Activated CD4-positive, alpha-beta T cell treated with anti-CD3 and anti-CD28 coated beads, Interleukin-2, amount 10 ng/mL, durations not matched to agents 24 days and 14 days (primary cell): ENCODE measurements at regions not wholly inside any gene's neighbourhood (a gene's known extent, or its start where the extent isn't known, plus 50 kb on each side); places are given as distances from the start of the nearest gene placed in this dataset.
"Not testable (repeated sequence)": the region's sequence is repeated elsewhere in the genome, so short reads cannot be mapped to it uniquely, and the experiment has no call there.

Source experiments
- DNase-seq: peaks from one replicate; pipeline ENCODE4 v3.0.0; 2022
- H3K27ac Mint-ChIP-seq: one replicate; pipeline ENCODE4 v1.8.0; 2022; ENCODE audit warnings: mild to moderate bottlenecking, mixed read lengths
- H3K27me3 Mint-ChIP-seq: one replicate; pipeline ENCODE4 v1.8.0; 2022; ENCODE audit warnings: mixed read lengths
- H3K36me3 Mint-ChIP-seq: one replicate; pipeline ENCODE4 v1.8.0; 2022; ENCODE audit warnings: low read depth, mild to moderate bottlenecking, mixed read lengths
- H3K4me1 Mint-ChIP-seq: one replicate; pipeline ENCODE4 v1.8.0; 2021; ENCODE audit warnings: mixed read lengths
- H3K4me3 Mint-ChIP-seq: one replicate; pipeline ENCODE4 v1.8.0; 2022; ENCODE audit warnings: mild to moderate bottlenecking, moderate library complexity, mixed read lengths
- H3K9me3 Mint-ChIP-seq: one replicate; pipeline ENCODE4 v1.8.0; 2021; ENCODE audit warnings: mixed read lengths
- intact Hi-C: fragments of 100-400 bp; cut with micrococcal nuclease; formaldehyde crosslinking; loops from one replicate; pipeline ENCODE4 v1.15.1; 2023

- Mint-ChIP-seq H3K36me3 (no peaks in the 10 kb centered on the region), H3K4me1 (no peaks in the 10 kb centered on the region), H3K4me3 (no peak overlapping the region), H3K9me3 (no peaks in the 10 kb centered on the region), H3K27ac (no peak overlapping the region), H3K27me3 (peaks cover 12% of the 10 kb centered on the region)
- intact Hi-C loops = no loop called here
- no peak for DNase-seq
Observed at GRCh38 chr17:77054936-77055335, 85.8 kb upstream of the SEC14L1 start.

- Mint-ChIP-seq H3K4me1 (no peaks in the 10 kb centered on the region), H3K4me3 (no peak overlapping the region)
- intact Hi-C loops = no loop called here
Observed at GRCh38 chr17:77055453-77055852, 85.3 kb upstream of the SEC14L1 start.

GRCh38 chr17:77058016-77058415 lies 82.8 kb upstream of the SEC14L1 start:
- Mint-ChIP-seq H3K36me3 (no peaks in the 10 kb centered on the region), H3K9me3 (no peaks in the 10 kb centered on the region), H3K4me1 (no peaks in the 10 kb centered on the region), H3K27ac (no peak overlapping the region), H3K4me3 (no peak overlapping the region), H3K27me3 (peaks cover 13% of the 10 kb centered on the region)
- intact Hi-C loops = no loop called here
- no peak for DNase-seq

More at GRCh38 chr17:77055453-77055852, 85.3 kb upstream of the SEC14L1 start:
- Mint-ChIP-seq H3K27ac (no peak overlapping the region), H3K27me3 (peaks cover 13% of the 10 kb centered on the region), H3K36me3 (no peaks in the 10 kb centered on the region), H3K9me3 (no peaks in the 10 kb centered on the region)
- no peak for DNase-seq

GRCh38 chr17:77061669-77062068 lies 79.1 kb upstream of the SEC14L1 start:
- no peak for DNase-seq
- peaks cover 21% of the 10 kb centered on the region for H3K27me3 Mint-ChIP-seq
- no peak overlapping the region for H3K4me3 Mint-ChIP-seq
- no peaks in the 10 kb centered on the region for H3K4me1 Mint-ChIP-seq
- H3K36me3 Mint-ChIP-seq = no peaks in the 10 kb centered on the region
- H3K9me3 Mint-ChIP-seq = no peaks in the 10 kb centered on the region
- H3K27ac Mint-ChIP-seq = no peak overlapping the region
- intact Hi-C loops = no loop called here

- H3K27ac Mint-ChIP-seq = no peak overlapping the region
- H3K27me3 Mint-ChIP-seq = peaks cover 25% of the 10 kb centered on the region
- H3K4me1 Mint-ChIP-seq = no peaks in the 10 kb centered on the region
- intact Hi-C loops = no loop called here
- no peak for DNase-seq
- no peak overlapping the region for H3K4me3 Mint-ChIP-seq
- H3K36me3 Mint-ChIP-seq = no peaks in the 10 kb centered on the region
- no peaks in the 10 kb centered on the region for H3K9me3 Mint-ChIP-seq
Observed at GRCh38 chr17:77064598-77064997, 76.2 kb upstream of the SEC14L1 start.

GRCh38 chr17:77066165-77066564 lies 74.6 kb upstream of the SEC14L1 start:
- Mint-ChIP-seq H3K9me3 (no peaks in the 10 kb centered on the region), H3K4me1 (no peaks in the 10 kb centered on the region), H3K36me3 (no peaks in the 10 kb centered on the region), H3K27me3 (peaks cover 26% of the 10 kb centered on the region), H3K4me3 (no peak overlapping the region), H3K27ac (no peak overlapping the region)
- DNase-seq = no peak
- intact Hi-C loops = loop anchor here (1.0 kb wide), 1 partner anchor 198 kb away; the partner anchor contains the start of gene MGAT5B

- not testable (repeated sequence) for H3K4me1 Mint-ChIP-seq, H3K9me3 Mint-ChIP-seq, H3K4me3 Mint-ChIP-seq, H3K36me3 Mint-ChIP-seq, H3K27ac Mint-ChIP-seq
- DNase-seq = peak; percentile 87
- intact Hi-C loops = loop anchor here (1.0 kb wide), 2 partner anchors 199 to 251 kb away; partner anchors contain the start of gene MGAT5B
- H3K27me3 Mint-ChIP-seq = peaks cover 26% of the 10 kb centered on the region
Observed at GRCh38 chr17:77066726-77067409, 73.9 kb upstream of the SEC14L1 start.

- H3K9me3 Mint-ChIP-seq = no peaks in the 10 kb centered on the region
- H3K4me3 Mint-ChIP-seq = no peak overlapping the region
- no peak overlapping the region for H3K27ac Mint-ChIP-seq
- DNase-seq = no peak
- H3K27me3 Mint-ChIP-seq = peaks cover 41% of the 10 kb centered on the region
- no peaks in the 10 kb centered on the region for H3K36me3 Mint-ChIP-seq
- intact Hi-C loops = no loop called here
- no peaks in the 10 kb centered on the region for H3K4me1 Mint-ChIP-seq
Observed at GRCh38 chr17:77068915-77069314, 71.9 kb upstream of the SEC14L1 start.

- intact Hi-C loops = no loop called here
- Mint-ChIP-seq H3K4me3 (no peak overlapping the region), H3K27me3 (peaks cover 42% of the 10 kb centered on the region)
Observed at GRCh38 chr17:77070888-77071279, 69.9 kb upstream of the SEC14L1 start.

GRCh38 chr17:77071925-77072490 lies 68.8 kb upstream of the SEC14L1 start:
- Mint-ChIP-seq H3K27ac (no peak overlapping the region), H3K36me3 (no peaks in the 10 kb centered on the region), H3K4me1 (no peaks in the 10 kb centered on the region), H3K9me3 (no peaks in the 10 kb centered on the region), H3K27me3 (peaks cover 36% of the 10 kb centered on the region), H3K4me3 (no peak overlapping the region)
- intact Hi-C loops = no loop called here
- DNase-seq = no peak

More at GRCh38 chr17:77070888-77071279, 69.9 kb upstream of the SEC14L1 start:
- no peaks in the 10 kb centered on the region for H3K9me3 Mint-ChIP-seq
- no peak overlapping the region for H3K27ac Mint-ChIP-seq
- no peak for DNase-seq
- H3K4me1 Mint-ChIP-seq = no peaks in the 10 kb centered on the region
- no peaks in the 10 kb centered on the region for H3K36me3 Mint-ChIP-seq

GRCh38 chr17:77072670-77073069 lies 68.1 kb upstream of the SEC14L1 start:
- intact Hi-C loops = no loop called here
- DNase-seq = no peak
- peaks cover 36% of the 10 kb centered on the region for H3K27me3 Mint-ChIP-seq
- no peak overlapping the region for H3K27ac Mint-ChIP-seq
- no peaks in the 10 kb centered on the region for H3K9me3 Mint-ChIP-seq
- H3K4me3 Mint-ChIP-seq = no peak overlapping the region
- no peaks in the 10 kb centered on the region for H3K4me1 Mint-ChIP-seq
- no peaks in the 10 kb centered on the region for H3K36me3 Mint-ChIP-seq

- no peaks in the 10 kb centered on the region for H3K9me3 Mint-ChIP-seq
- H3K4me3 Mint-ChIP-seq = no peak overlapping the region
- H3K4me1 Mint-ChIP-seq = no peaks in the 10 kb centered on the region
- DNase-seq = no peak
- H3K36me3 Mint-ChIP-seq = no peaks in the 10 kb centered on the region
- peaks cover 31% of the 10 kb centered on the region for H3K27me3 Mint-ChIP-seq
- intact Hi-C loops = no loop called here
- H3K27ac Mint-ChIP-seq = no peak overlapping the region
Observed at GRCh38 chr17:77074681-77075080, 66.1 kb upstream of the SEC14L1 start.

- Mint-ChIP-seq H3K36me3 (no peaks in the 10 kb centered on the region), H3K27me3 (peaks cover 29% of the 10 kb centered on the region), H3K9me3 (no peaks in the 10 kb centered on the region), H3K27ac (no peak overlapping the region), H3K4me3 (no peak overlapping the region), H3K4me1 (no peaks in the 10 kb centered on the region)
- no peak for DNase-seq
- intact Hi-C loops = no loop called here
Observed at GRCh38 chr17:77076124-77076830, 64.5 kb upstream of the SEC14L1 start.

GRCh38 chr17:77083531-77083930 lies 57.2 kb upstream of the SEC14L1 start:
- Mint-ChIP-seq H3K36me3 (peaks cover 1% of the 10 kb centered on the region), H3K9me3 (no peaks in the 10 kb centered on the region), H3K27me3 (no peaks in the 10 kb centered on the region), H3K4me3 (no peak overlapping the region), H3K4me1 (peaks cover 21% of the 10 kb centered on the region), H3K27ac (no peak overlapping the region)
- DNase-seq = no peak
- intact Hi-C loops = no loop called here
